NCI-H2227 (cell line): ENCODE measurements at regions not wholly inside any gene's neighbourhood (a gene's known extent, or its start where the extent isn't known, plus 50 kb on each side); places are given as distances from the start of the nearest gene placed in this dataset.
"Not testable (repeated sequence)": the region's sequence is repeated elsewhere in the genome, so short reads cannot be mapped to it uniquely, and the experiment has no call there.

ENCODE experiments used
- DNase-seq: peaks from one replicate; lab custom pipeline; 2025; ENCODE audit not compliant: unreplicated experiment; lab: John Stamatoyannopoulos, UW

GRCh38 chr13:90447734-90448101 lies 899.8 kb upstream of the MIR17HG start:
- no peak for DNase-seq

GRCh38 chr13:90448466-90449037 lies 898.9 kb upstream of the MIR17HG start:
- DNase-seq: no peak

GRCh38 chr13:90453342-90453741 lies 894.1 kb upstream of the MIR17HG start:
- no peak for DNase-seq

- DNase-seq: no peak
Measured at GRCh38 chr13:90454002-90454636, 893.4 kb upstream of the MIR17HG start.

- no peak for DNase-seq
Measured at GRCh38 chr13:90455067-90455466, 892.4 kb upstream of the MIR17HG start.

- no peak for DNase-seq
Measured at GRCh38 chr13:90455823-90456222, 891.7 kb upstream of the MIR17HG start.

- no peak for DNase-seq
Measured at GRCh38 chr13:90461398-90461797, 886.1 kb upstream of the MIR17HG start.

GRCh38 chr13:90477216-90477615 lies 870.3 kb upstream of the MIR17HG start:
- no peak for DNase-seq

GRCh38 chr13:90483906-90484305 lies 863.6 kb upstream of the MIR17HG start:
- no peak for DNase-seq

GRCh38 chr13:90485436-90485835 lies 862.1 kb upstream of the MIR17HG start:
- no peak for DNase-seq

- no peak for DNase-seq
Measured at GRCh38 chr13:90492872-90493271, 854.6 kb upstream of the MIR17HG start.

- no peak for DNase-seq
Measured at GRCh38 chr13:90493667-90494066, 853.8 kb upstream of the MIR17HG start.

GRCh38 chr13:90494849-90495248 lies 852.6 kb upstream of the MIR17HG start:
- DNase-seq: not testable (repeated sequence)

- DNase-seq: no peak
Measured at GRCh38 chr13:90498096-90498495, 849.4 kb upstream of the MIR17HG start.

GRCh38 chr13:90498816-90499215 lies 848.7 kb upstream of the MIR17HG start:
- DNase-seq: no peak

- no peak for DNase-seq
Measured at GRCh38 chr13:90500569-90500968, 846.9 kb upstream of the MIR17HG start.

- DNase-seq: no peak
Measured at GRCh38 chr13:90502153-90502552, 845.3 kb upstream of the MIR17HG start.

- DNase-seq: no peak
Measured at GRCh38 chr13:90502762-90503161, 844.7 kb upstream of the MIR17HG start.

- no peak for DNase-seq
Measured at GRCh38 chr13:90510319-90510718, 837.2 kb upstream of the MIR17HG start.

GRCh38 chr13:90511903-90512302 lies 835.6 kb upstream of the MIR17HG start:
- no peak for DNase-seq

- DNase-seq: not testable (repeated sequence)
Measured at GRCh38 chr13:90514712-90515111, 832.8 kb upstream of the MIR17HG start.

GRCh38 chr13:90518417-90518816 lies 829.1 kb upstream of the MIR17HG start:
- DNase-seq: no peak

GRCh38 chr13:90519157-90519556 lies 828.3 kb upstream of the MIR17HG start:
- no peak for DNase-seq
